DOHH2 (cell line): ENCODE measurements at regions not wholly inside any gene's neighbourhood (a gene's known extent, or its start where the extent isn't known, plus 50 kb on each side); places are given as distances from the start of the nearest gene placed in this dataset.

Source experiments
- H3F3A ChIP-seq: fragments of 200-600 bp; sonication (generic), shearing (Covaris generic); 2 replicates; pipeline ENCODE4 v1.6.0; 2016; ENCODE audit warnings: antibody characterized with exemption, mild to moderate bottlenecking; ENCODE audit not compliant: control insufficient read depth, insufficient read depth
- H3K27ac ChIP-seq: fragments of 200-600 bp; sonication (generic); 2 replicates; pipeline ENCODE4 v1.5.1; 2014; ENCODE audit warnings: low read depth, mild to moderate bottlenecking, low read length, moderate library complexity
- H3K27me3 ChIP-seq: fragments of 200-600 bp; sonication (generic); 2 replicates; pipeline ENCODE4 v1.6.1; 2014; ENCODE audit warnings: mild to moderate bottlenecking, low read length, mixed read lengths; ENCODE audit not compliant: control insufficient read depth
- H3K36me3 ChIP-seq: fragments of 200-600 bp; sonication (generic); 2 replicates; pipeline ENCODE4 v1.6.1; 2014; ENCODE audit warnings: mild to moderate bottlenecking, low read length, moderate library complexity, mixed read lengths; ENCODE audit not compliant: control insufficient read depth
- H3K4me1 ChIP-seq: fragments of 200-600 bp; sonication (generic); 2 replicates; pipeline ENCODE4 v1.6.1; 2014; ENCODE audit warnings: mild to moderate bottlenecking, low read length, mixed read lengths; ENCODE audit not compliant: control insufficient read depth
- H3K4me2 ChIP-seq: fragments of 200-600 bp; sonication (generic); 2 replicates; pipeline ENCODE4 v1.6.0; 2014; ENCODE audit warnings: mild to moderate bottlenecking, low read length, moderate library complexity
- H3K4me3 ChIP-seq: fragments of 200-600 bp; sonication (generic); 2 replicates; pipeline ENCODE4 v1.5.1; 2014; ENCODE audit warnings: mild to moderate bottlenecking, low read length, mixed read lengths
- H3K79me2 ChIP-seq: fragments of 200-600 bp; sonication (generic); 2 replicates; pipeline ENCODE4 v1.6.1; 2014; ENCODE audit warnings: mild to moderate bottlenecking, low read length, mixed read lengths; ENCODE audit not compliant: control insufficient read depth
- H3K9me2 ChIP-seq: fragments of 200-600 bp; sonication (generic); replicated peaks from 2 replicates; pipeline ENCODE4 v1.6.1; 2014; ENCODE audit warnings: mild to moderate bottlenecking, low read length, mixed read lengths; ENCODE audit not compliant: control insufficient read depth
- H3K9me3 ChIP-seq: fragments of 200-600 bp; sonication (generic); 2 replicates; pipeline ENCODE4 v1.6.1; 2014; ENCODE audit warnings: antibody characterized with exemption, low read length, mixed read lengths; ENCODE audit not compliant: control insufficient read depth, insufficient read depth
- H4K20me1 ChIP-seq: fragments of 200-600 bp; sonication (generic); 2 replicates; pipeline ENCODE4 v1.6.0; 2014; ENCODE audit warnings: low read depth, mild to moderate bottlenecking, antibody characterized with exemption, low read length, moderate library complexity; ENCODE audit not compliant: control insufficient read depth, insufficient read depth
- EZH2phosphoT487 ChIP-seq: fragments of 200-600 bp; sonication (generic); IDR thresholded peaks from 2 replicates; pipeline ENCODE4 v1.6.1; 2017; ENCODE audit warnings: borderline replicate concordance, mild to moderate bottlenecking, antibody characterized with exemption, low read length, moderate library complexity, mixed read lengths
- TF ChIP-seq, protein P1 (sequence below): fragments of 200-600 bp; sonication (generic); IDR thresholded peaks from one replicate; pipeline ENCODE4 v1.5.1; 2014; ENCODE audit warnings: antibody characterized with exemption, mild to moderate bottlenecking, low read depth, low read length; ENCODE audit not compliant: poor library complexity, severe bottlenecking

DNA sequence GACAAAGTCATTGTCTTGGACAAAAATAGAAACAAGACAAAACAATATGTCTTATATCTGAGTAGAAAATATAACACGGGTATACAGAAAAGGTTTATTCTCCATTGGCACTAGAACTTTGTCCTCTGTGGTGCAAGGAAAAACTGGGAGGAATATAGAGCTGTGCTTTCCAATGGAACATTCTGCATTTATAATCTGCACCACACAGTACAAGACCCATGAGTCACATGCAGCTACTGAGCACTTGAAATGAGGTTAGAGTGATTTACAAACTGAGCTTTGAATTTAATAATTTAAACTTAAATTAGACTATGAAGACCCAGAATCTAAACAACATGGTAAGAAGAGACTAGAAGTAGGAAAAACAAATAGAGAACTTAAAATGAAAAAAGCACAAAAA is 86.1 kb downstream of the RAP2A start:
- no peaks in the 10 kb centered on the region for H3K27me3 ChIP-seq
- no peaks in the 10 kb centered on the region for H4K20me1 ChIP-seq
- no peak overlapping the region for H3K4me2 ChIP-seq
- no peaks in the 10 kb centered on the region for H3K36me3 ChIP-seq
- no peak overlapping the region for H3K4me3 ChIP-seq
- no peaks in the 10 kb centered on the region for H3K79me2 ChIP-seq
- no peak for TF ChIP-seq EZH2phosphoT487
- TF ChIP-seq, protein P1, sequence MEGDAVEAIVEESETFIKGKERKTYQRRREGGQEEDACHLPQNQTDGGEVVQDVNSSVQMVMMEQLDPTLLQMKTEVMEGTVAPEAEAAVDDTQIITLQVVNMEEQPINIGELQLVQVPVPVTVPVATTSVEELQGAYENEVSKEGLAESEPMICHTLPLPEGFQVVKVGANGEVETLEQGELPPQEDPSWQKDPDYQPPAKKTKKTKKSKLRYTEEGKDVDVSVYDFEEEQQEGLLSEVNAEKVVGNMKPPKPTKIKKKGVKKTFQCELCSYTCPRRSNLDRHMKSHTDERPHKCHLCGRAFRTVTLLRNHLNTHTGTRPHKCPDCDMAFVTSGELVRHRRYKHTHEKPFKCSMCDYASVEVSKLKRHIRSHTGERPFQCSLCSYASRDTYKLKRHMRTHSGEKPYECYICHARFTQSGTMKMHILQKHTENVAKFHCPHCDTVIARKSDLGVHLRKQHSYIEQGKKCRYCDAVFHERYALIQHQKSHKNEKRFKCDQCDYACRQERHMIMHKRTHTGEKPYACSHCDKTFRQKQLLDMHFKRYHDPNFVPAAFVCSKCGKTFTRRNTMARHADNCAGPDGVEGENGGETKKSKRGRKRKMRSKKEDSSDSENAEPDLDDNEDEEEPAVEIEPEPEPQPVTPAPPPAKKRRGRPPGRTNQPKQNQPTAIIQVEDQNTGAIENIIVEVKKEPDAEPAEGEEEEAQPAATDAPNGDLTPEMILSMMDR: no peak
- no peaks in the 10 kb centered on the region for H3K4me1 ChIP-seq
- H3K9me3 ChIP-seq: no peaks in the 10 kb centered on the region
- H3K27ac ChIP-seq: no peak overlapping the region
- no peaks in the 10 kb centered on the region for H3F3A ChIP-seq
- H3K9me2 ChIP-seq: no peaks in the 10 kb centered on the region

DNA sequence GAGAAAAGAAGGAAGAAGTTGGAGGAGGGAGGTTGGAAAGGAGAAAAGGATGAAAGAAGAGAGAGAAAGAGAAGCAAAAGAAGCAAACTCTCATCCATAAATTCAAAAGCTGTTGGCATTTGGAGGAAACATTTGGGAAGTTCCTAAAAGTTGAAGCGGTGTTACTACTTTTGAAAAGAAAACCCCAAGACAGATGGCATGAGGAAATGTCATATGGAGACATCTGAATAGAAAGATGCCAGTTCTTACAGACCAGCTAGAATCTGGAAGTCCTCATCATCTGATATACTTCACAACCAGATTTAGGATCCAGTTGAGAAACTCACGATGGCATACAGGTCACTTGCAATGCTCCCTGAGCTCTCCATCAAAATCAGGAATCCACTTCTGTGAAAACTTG is 86.9 kb downstream of the RAP2A start:
- TF ChIP-seq, protein P1: no peak
- TF ChIP-seq EZH2phosphoT487: no peak
- H3K9me3 ChIP-seq: no peaks in the 10 kb centered on the region
- no peaks in the 10 kb centered on the region for H3K36me3 ChIP-seq

DNA sequence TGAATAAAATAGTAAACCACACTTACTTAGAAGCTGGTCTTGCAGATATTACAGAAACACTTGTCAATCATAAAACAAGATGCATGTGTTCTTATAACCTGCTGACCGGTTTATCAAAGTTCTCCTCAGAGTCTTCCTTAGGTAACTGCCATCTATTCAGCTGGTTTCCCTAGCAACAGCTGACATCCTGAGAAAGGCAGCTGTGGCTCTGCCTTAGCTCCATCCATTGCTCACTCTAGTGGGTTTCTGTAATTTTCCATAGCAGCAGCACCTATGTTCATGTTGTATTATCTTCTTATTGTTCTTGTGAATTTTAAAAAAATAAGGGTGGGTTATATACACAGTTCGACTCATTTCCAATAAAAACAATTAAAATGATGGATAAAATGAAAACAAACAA is 87.8 kb downstream of the RAP2A start:
- TF ChIP-seq EZH2phosphoT487: no peak
- TF ChIP-seq, protein P1: no peak
- H3K4me3 ChIP-seq: no peak overlapping the region
- H3K79me2 ChIP-seq: no peaks in the 10 kb centered on the region
- H3K27me3 ChIP-seq: no peaks in the 10 kb centered on the region
- H3K9me3 ChIP-seq: no peaks in the 10 kb centered on the region
- no peak overlapping the region for H3K4me2 ChIP-seq
- no peaks in the 10 kb centered on the region for H4K20me1 ChIP-seq
- no peaks in the 10 kb centered on the region for H3K9me2 ChIP-seq
- no peaks in the 10 kb centered on the region for H3F3A ChIP-seq
- no peaks in the 10 kb centered on the region for H3K36me3 ChIP-seq
- no peak overlapping the region for H3K27ac ChIP-seq
- no peaks in the 10 kb centered on the region for H3K4me1 ChIP-seq

More for the DNA sequence above, 86.9 kb downstream of the RAP2A start:
- no peaks in the 10 kb centered on the region for H3K4me1 ChIP-seq
- no peak overlapping the region for H3K4me3 ChIP-seq
- H3K9me2 ChIP-seq: no peaks in the 10 kb centered on the region
- no peak overlapping the region for H3K27ac ChIP-seq
- no peaks in the 10 kb centered on the region for H3K27me3 ChIP-seq
- no peak overlapping the region for H3K4me2 ChIP-seq
- no peaks in the 10 kb centered on the region for H3K79me2 ChIP-seq
- no peaks in the 10 kb centered on the region for H3F3A ChIP-seq
- H4K20me1 ChIP-seq: no peaks in the 10 kb centered on the region

- Histone ChIP-seq H3K9me2 (no peaks in the 10 kb centered on the region), H3K9me3 (no peaks in the 10 kb centered on the region), H3K36me3 (no peaks in the 10 kb centered on the region), H3K27me3 (no peaks in the 10 kb centered on the region), H4K20me1 (no peaks in the 10 kb centered on the region), H3K27ac (no peak overlapping the region), H3K4me2 (no peak overlapping the region), H3F3A (no peaks in the 10 kb centered on the region), H3K4me3 (no peak overlapping the region), H3K79me2 (no peaks in the 10 kb centered on the region), H3K4me1 (no peaks in the 10 kb centered on the region)
- no peak for TF ChIP-seq EZH2phosphoT487
- TF ChIP-seq, protein P1: no peak
These were observed 88.3 kb downstream of the RAP2A start for GRCh38 chr13:97522243-97522642.
